Stimulated activated CD4-positive, alpha-beta T cell treated with anti-CD3 and anti-CD28 coated beads, Interleukin-15, amount 100 ng/mL, for 48 hours (primary cell): ENCODE measurements at regions not wholly inside any gene's neighbourhood (a gene's known extent, or its start where the extent isn't known, plus 50 kb on each side); places are given as distances from the start of the nearest gene placed in this dataset.
A peak's percentile ranks its signal among the peaks of the same experiment; 100 is the strongest.

Source experiments
- DNase-seq, 2 donors: peaks; one replicate each; pipeline ENCODE4 v3.0.0-alpha.2; 2020; ENCODE audit warnings: low read depth in 2 of 2

- no peak for DNase-seq
These were observed 64.7 kb upstream of the TLK1 start for GRCh38 chr2:171225302-171225980.

GRCh38 chr2:171217330-171217729 is 56.6 kb upstream of the TLK1 start:
- DNase-seq = no peak

DNA sequence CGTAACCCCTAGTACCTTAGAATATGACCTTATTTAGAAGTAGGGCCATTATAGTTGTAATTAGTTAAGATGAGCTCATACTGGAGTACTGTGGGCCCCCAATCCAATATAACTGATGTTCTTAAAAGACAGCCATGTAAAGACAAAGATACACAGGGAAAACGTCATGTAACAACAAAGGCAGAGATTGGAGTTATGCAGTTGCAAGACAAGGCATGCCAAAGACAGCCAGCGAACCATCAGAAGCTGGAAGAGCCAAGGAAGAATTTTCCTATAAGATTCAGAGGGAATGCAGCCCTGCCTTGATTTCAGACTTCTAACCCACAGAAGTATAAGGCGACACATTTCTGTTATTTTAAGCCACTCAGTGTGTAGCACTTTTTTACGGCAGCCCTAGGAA is 55.9 kb upstream of the TLK1 start:
- no peak for DNase-seq

- DNase-seq = no peak
These were observed 53.4 kb upstream of the TLK1 start for GRCh38 chr2:171214093-171214492.

DNA sequence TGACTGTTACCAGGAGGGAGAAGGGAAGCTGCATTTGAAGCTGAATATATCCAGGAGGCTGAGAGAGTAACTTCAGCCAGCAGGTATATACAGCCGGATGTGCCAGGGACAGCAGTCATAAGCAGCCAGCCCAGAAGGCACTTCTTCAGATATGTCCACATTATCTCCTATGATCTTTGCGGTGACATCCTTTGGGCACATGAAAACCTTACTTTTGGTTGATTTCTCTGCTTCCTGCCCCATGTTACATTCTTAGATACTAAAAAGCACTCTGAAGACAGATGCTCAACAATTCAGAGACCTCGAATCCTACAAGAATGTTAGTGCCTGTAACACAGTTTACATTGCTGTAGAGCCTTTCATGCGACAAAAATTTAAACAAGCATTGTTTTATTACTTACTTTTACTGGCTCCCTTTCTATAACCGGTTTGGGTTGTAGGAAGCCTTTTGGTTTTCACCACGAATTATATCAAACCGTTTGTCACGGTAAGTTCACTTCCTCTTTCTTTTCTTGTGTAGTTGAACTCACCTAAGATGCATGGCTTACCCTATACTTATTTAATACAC is 50.3 kb upstream of the TLK1 start:
- peak; percentile 12 to 13 for DNase-seq
